CD14-positive monocyte (primary cell): ENCODE measurements at regions not wholly inside any gene's neighbourhood (a gene's known extent, or its start where the extent isn't known, plus 50 kb on each side); places are given as distances from the start of the nearest gene placed in this dataset.
"Not testable (repeated sequence)": the region's sequence is repeated elsewhere in the genome, so short reads cannot be mapped to it uniquely, and the experiment has no call there.

Experiments
- DNase-seq, 3 donors: peaks; one replicate each; pipeline ENCODE4 v3.0.0-alpha.2; 2011 to 2022
- H2AFZ ChIP-seq: 2 replicates; pipeline ENCODE4 v1.6.0; 2012; ENCODE audit warnings: mild to moderate bottlenecking, low read depth, low read length, inconsistent platforms; ENCODE audit not compliant: insufficient read depth, poor library complexity, severe bottlenecking
- H3K27ac ChIP-seq, 2 donors: 1 replicate in 1 of 2; 2 replicates in 1 of 2; pipeline ENCODE4 v1.5.1; 2012 to 2013; ENCODE audit warnings: low read length in 2 of 2, control low read depth in 1 of 2, inconsistent platforms in 1 of 2, low read depth in 1 of 2, mild to moderate bottlenecking in 1 of 2
- H3K27me3 ChIP-seq, 2 donors: one replicate each; pipeline versions ENCODE4 v1.6.0 to v1.6.1; 2011 to 2013; ENCODE audit warnings: low read length in 2 of 2; ENCODE audit not compliant: control insufficient read depth in 2 of 2, insufficient read depth in 2 of 2
- H3K36me3 ChIP-seq, 2 donors: replicated peaks in 1 of 2; 1 replicate in 1 of 2; 2 replicates in 1 of 2; pipeline versions ENCODE4 v1.5.1 to v1.6.1; 2012 to 2013; ENCODE audit warnings: low read length in 2 of 2, control low read depth in 1 of 2, inconsistent platforms in 1 of 2, mild to moderate bottlenecking in 1 of 2; ENCODE audit not compliant: insufficient read depth in 2 of 2, control insufficient read depth in 1 of 2
- H3K4me1 ChIP-seq, 2 donors: 1 replicate in 1 of 2; 2 replicates in 1 of 2; pipeline versions ENCODE4 v1.5.1 to v1.6.1; 2012 to 2013; ENCODE audit warnings: low read length in 2 of 2, control low read depth in 1 of 2, inconsistent platforms in 1 of 2, mild to moderate bottlenecking in 1 of 2, moderate library complexity in 1 of 2; ENCODE audit not compliant: insufficient read depth in 2 of 2, control insufficient read depth in 1 of 2
- H3K4me2 ChIP-seq: replicated peaks from 2 replicates; pipeline ENCODE3; 2012; ENCODE audit warnings: low read length, moderate library complexity, mild to moderate bottlenecking; ENCODE audit not compliant: poor library complexity, severe bottlenecking; ENCODE audit errors: extremely low read depth
- H3K4me3 ChIP-seq, 3 experiments: fragments of 200-600 bp in 1 of 3; sonication (generic) in 1 of 3; replicated peaks in 1 of 3; 1 replicate in 2 of 3; 2 replicates in 1 of 3; pipeline ENCODE4 v1.5.1; 2011 to 2013; ENCODE audit warnings: low read length in 3 of 3, mild to moderate bottlenecking in 3 of 3, control low read depth in 2 of 3, low read depth in 2 of 3, inconsistent platforms in 1 of 3, moderate library complexity in 1 of 3
- H3K79me2 ChIP-seq: 2 replicates; pipeline ENCODE4 v1.6.0; 2012; ENCODE audit warnings: mild to moderate bottlenecking, control low read depth, inconsistent platforms, low read length, moderate library complexity; ENCODE audit not compliant: insufficient read depth
- H3K9ac ChIP-seq: 2 replicates; pipeline ENCODE4 v1.6.0; 2017; ENCODE audit warnings: low read length, mild to moderate bottlenecking; ENCODE audit not compliant: insufficient read depth, poor library complexity, severe bottlenecking
- H3K9me3 ChIP-seq, 2 donors: replicated peaks in 1 of 2; 1 replicate in 1 of 2; 2 replicates in 1 of 2; pipeline versions ENCODE4 v1.5.1 to v1.6.1; 2012 to 2013; ENCODE audit warnings: low read length in 2 of 2, control low read depth in 1 of 2; ENCODE audit not compliant: control insufficient read depth in 1 of 2, insufficient read depth in 1 of 2
- H4K20me1 ChIP-seq: 2 replicates; pipeline ENCODE4 v1.6.0; 2012; ENCODE audit warnings: mild to moderate bottlenecking, low read length, control low read depth, moderate library complexity; ENCODE audit not compliant: insufficient read depth
- H3K27ac Mint-ChIP-seq, 7 donors: one replicate each; pipeline ENCODE4 v1.8.0; 2020; ENCODE audit warnings: mild to moderate bottlenecking in 7 of 7, mixed read lengths in 7 of 7, moderate library complexity in 6 of 7, inconsistent platforms in 2 of 7
- H3K27me3 Mint-ChIP-seq, 3 donors: one replicate each; pipeline ENCODE4 v1.8.0; 2021 to 2022; ENCODE audit warnings: low read depth in 3 of 3, mild to moderate bottlenecking in 3 of 3, mixed read lengths in 3 of 3, moderate library complexity in 3 of 3, inconsistent platforms in 1 of 3
- H3K36me3 Mint-ChIP-seq, 2 donors: one replicate each; pipeline ENCODE4 v1.8.0; 2020; ENCODE audit warnings: mixed read lengths in 2 of 2, inconsistent platforms in 1 of 2, mild to moderate bottlenecking in 1 of 2
- H3K4me1 Mint-ChIP-seq: one replicate; pipeline ENCODE4 v1.8.0; 2020; ENCODE audit warnings: mild to moderate bottlenecking, mixed read lengths
- H3K4me3 Mint-ChIP-seq, 2 donors: one replicate each; pipeline ENCODE4 v1.8.0; 2020; ENCODE audit warnings: mild to moderate bottlenecking in 2 of 2, mixed read lengths in 2 of 2, moderate library complexity in 1 of 2
- H3K9me3 Mint-ChIP-seq, 7 donors: one replicate each; pipeline ENCODE4 v1.8.0; 2020 to 2022; ENCODE audit warnings: mixed read lengths in 7 of 7, mild to moderate bottlenecking in 6 of 7, moderate library complexity in 6 of 7, inconsistent platforms in 2 of 7
- CTCF ChIP-seq: fragments of 200-600 bp; IDR thresholded peaks from one replicate; pipeline ENCODE4 v1.8.0; 2022; ENCODE audit warnings: antibody characterized with exemption, mild to moderate bottlenecking
- WGBS: methylation state at CpG from one replicate; pipeline ENCODE4 v1.1.5; 2013; ENCODE audit warnings: missing lambda C conversion rate; ENCODE audit not compliant: insufficient coverage; 5-methylcytosine and 5-hydroxymethylcytosine counted together
- intact Hi-C, 2 donors: fragments of 100-400 bp; cut with micrococcal nuclease; formaldehyde crosslinking; loops; one replicate each; pipeline versions ENCODE4 v1.15.0 to v1.15.1; 2023

DNA sequence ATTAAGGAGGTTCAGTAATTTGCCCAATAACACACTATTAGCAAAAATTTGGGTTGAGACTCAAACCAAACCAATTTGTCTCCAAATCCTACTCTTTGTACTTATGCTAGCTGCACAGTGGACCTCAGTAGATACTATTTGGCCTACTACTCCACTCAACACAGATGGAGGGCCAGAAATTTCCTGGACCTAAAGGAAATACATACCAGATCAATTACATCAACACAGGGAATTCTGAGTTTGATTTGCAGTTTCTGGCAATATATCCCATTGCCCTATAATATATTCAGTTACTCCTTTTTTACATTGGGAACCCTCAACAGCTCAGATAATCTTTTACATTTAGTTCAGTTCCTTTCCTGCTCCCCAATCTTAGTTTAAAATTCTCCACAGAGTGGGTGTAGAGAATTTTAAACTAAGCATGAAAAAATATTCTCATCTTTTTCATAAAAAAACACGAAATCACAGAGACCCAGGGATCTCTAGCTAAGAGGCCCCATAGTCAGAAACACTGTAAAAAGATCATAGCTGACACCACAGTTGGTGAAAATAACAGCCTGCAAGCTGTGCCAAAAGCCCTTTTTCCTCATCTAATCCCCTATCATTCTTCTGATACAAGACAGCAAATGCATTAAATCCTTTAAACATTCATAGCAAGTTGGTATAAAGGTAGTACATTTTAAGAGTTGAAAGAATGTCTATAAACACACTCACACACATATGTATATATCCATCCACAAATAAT lies 317.7 kb upstream of the ESRRG start:
- Histone ChIP-seq H2AFZ (no peak overlapping the region), H3K27ac (no peak overlapping the region), H3K9ac (no peak overlapping the region), H3K79me2 (no peaks in the 10 kb centered on the region), H3K27me3 (no peaks in the 10 kb centered on the region), H3K4me3 (no peak overlapping the region), H3K9me3 (peaks cover 11 to 18% of the 10 kb centered on the region in 2 donors), H3K4me2 (no peak overlapping the region), H3K4me1 (no peaks in the 10 kb centered on the region), H4K20me1 (no peaks in the 10 kb centered on the region), H3K36me3 (no peaks in the 10 kb centered on the region)
- WGBS = no CpG with 5 or more reads among the region's 1 CpG
- no peak for TF ChIP-seq CTCF
- no peak overlapping the region for H3K4me3 Mint-ChIP-seq
- no peaks in the 10 kb centered on the region for H3K4me1 Mint-ChIP-seq
- peaks cover 11 to 23% (median 20%) of the 10 kb centered on the region in 7 donors for H3K9me3 Mint-ChIP-seq
- H3K36me3 Mint-ChIP-seq = no peaks in the 10 kb centered on the region
- intact Hi-C loops = no loop called here
- no peak for DNase-seq
- H3K27ac Mint-ChIP-seq = no peak overlapping the region
- no peaks in the 10 kb centered on the region for H3K27me3 Mint-ChIP-seq

- no peak overlapping the region for H3K4me3 ChIP-seq
- Mint-ChIP-seq H3K36me3 (no peaks in the 10 kb centered on the region), H3K9me3 (peaks cover 11 to 26% (median 20%) of the 10 kb centered on the region in 7 donors), H3K27me3 (no peaks in the 10 kb centered on the region), H3K4me1 (no peaks in the 10 kb centered on the region), H3K4me3 (no peak overlapping the region), H3K27ac (no peak overlapping the region)
- no peak for TF ChIP-seq CTCF
- no peaks in the 10 kb centered on the region for H4K20me1 ChIP-seq
- WGBS = no CpG with 5 or more reads among the region's 2 CpGs
- DNase-seq = no peak
- H3K4me2 ChIP-seq = no peak overlapping the region
- H3K36me3 ChIP-seq = no peaks in the 10 kb centered on the region
- no peaks in the 10 kb centered on the region for H3K79me2 ChIP-seq
- peaks cover 11 to 18% of the 10 kb centered on the region in 2 donors for H3K9me3 ChIP-seq
- no peak overlapping the region for H2AFZ ChIP-seq
- no peaks in the 10 kb centered on the region for H3K4me1 ChIP-seq
- no peaks in the 10 kb centered on the region for H3K27me3 ChIP-seq
- intact Hi-C loops = no loop called here
- no peak overlapping the region for H3K27ac ChIP-seq
- no peak overlapping the region for H3K9ac ChIP-seq
Observed at GRCh38 chr1:217039926-217040325, 316.7 kb upstream of the ESRRG start.

DNA sequence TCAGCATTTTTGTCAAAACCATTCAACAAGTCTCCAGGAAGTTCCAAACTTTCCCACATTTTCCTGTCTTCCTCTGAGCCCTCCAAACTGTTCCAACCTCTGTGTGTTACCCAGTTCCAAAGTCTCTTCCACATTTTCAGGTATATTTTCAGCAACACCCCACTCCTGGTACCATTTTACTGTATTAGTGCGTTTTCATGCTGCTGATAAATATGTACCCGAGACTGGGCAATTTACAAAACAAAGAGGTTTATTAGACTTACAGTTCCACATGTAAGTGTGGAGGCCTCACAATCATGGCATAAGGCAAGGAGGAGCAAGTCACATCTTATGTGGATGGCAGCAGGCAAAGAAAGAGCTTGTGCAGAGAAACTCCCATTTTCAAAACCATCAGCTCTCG lies 315.9 kb upstream of the ESRRG start:
- not testable (repeated sequence) for H3K4me3 Mint-ChIP-seq

More for the DNA sequence above, 315.9 kb upstream of the ESRRG start:
- H3K79me2 ChIP-seq, H3K27me3 ChIP-seq, H2AFZ ChIP-seq, H3K27ac ChIP-seq, H3K36me3 ChIP-seq, H3K9ac ChIP-seq, H3K27ac Mint-ChIP-seq, intact Hi-C loops, H3K27me3 Mint-ChIP-seq, H3K4me1 ChIP-seq, H3K4me2 ChIP-seq, DNase-seq, H3K36me3 Mint-ChIP-seq, H4K20me1 ChIP-seq, H3K4me3 ChIP-seq, H3K4me1 Mint-ChIP-seq: not testable (repeated sequence)
- WGBS = no CpG with 5 or more reads among the region's 3 CpGs
- H3K9me3 Mint-ChIP-seq = peaks cover 11 to 26% (median 20%) of the 10 kb centered on the region in 7 donors
- H3K9me3 ChIP-seq = peaks cover 11 to 18% of the 10 kb centered on the region in 2 donors
